Adrenal gland (tissue), 9 donors: ENCODE measurements at regions not wholly inside any gene's neighbourhood (a gene's known extent, or its start where the extent isn't known, plus 50 kb on each side); places are given as distances from the start of the nearest gene placed in this dataset.

Experiments used
- DNase-seq, 7 donors: peaks; one replicate each; pipeline ENCODE4 v3.0.0-alpha.2; 2019 to 2020
- H3K27ac ChIP-seq, 5 donors: fragments of 200-600 bp; sonication (generic) in 4 of 5; 1 replicate in 3 of 5; 2 replicates in 2 of 5; pipeline versions ENCODE4 v1.5.1 to v1.8.0; 2016 to 2020; ENCODE audit warnings: mild to moderate bottlenecking in 1 of 5
- H3K27me3 ChIP-seq: fragments of 200-600 bp; 2 replicates; pipeline ENCODE4 v1.8.0; 2021
- H3K36me3 ChIP-seq, 2 donors: fragments of 200-600 bp; replicated peaks in 1 of 2; 1 replicate in 1 of 2; 2 replicates in 1 of 2; pipeline versions ENCODE4 v1.5.1 to v1.8.0; 2018 to 2022
- H3K4me1 ChIP-seq, 2 donors: fragments of 200-600 bp; replicated peaks in 1 of 2; 1 replicate in 1 of 2; 2 replicates in 1 of 2; pipeline versions ENCODE4 v1.5.1 to v1.8.0; 2018 to 2021
- H3K4me3 ChIP-seq, 4 donors: fragments of 200-600 bp; sonication (generic) in 3 of 4; one replicate each; pipeline ENCODE4 v1.5.1; 2016 to 2018
- H3K9me3 ChIP-seq, 3 donors: fragments of 200-600 bp; sonication (generic) in 1 of 3; replicated peaks in 1 of 3; 1 replicate in 2 of 3; 2 replicates in 1 of 3; pipeline versions ENCODE4 v1.5.1 to v1.8.0; 2016 to 2021
- CTCF ChIP-seq, 6 experiments: fragments of 450-650 bp in 4 of 6; fragments of 200-600 bp in 2 of 6; sonication (generic) in 1 of 6; IDR thresholded peaks; 1 replicate in 5 of 6; 2 replicates in 1 of 6; pipeline versions ENCODE4 v1.5.1 to v1.8.0; 2016 to 2021; ENCODE audit warnings: antibody characterized with exemption in 6 of 6, mild to moderate bottlenecking in 2 of 6, moderate library complexity in 1 of 6
- POLR2A ChIP-seq, 2 donors: fragments of 450-650 bp; IDR thresholded peaks; one replicate each; pipeline ENCODE4 v1.6.1; 2017; ENCODE audit warnings: antibody characterized with exemption in 2 of 2, mild to moderate bottlenecking in 2 of 2, moderate library complexity in 1 of 2
- WGBS, 4 donors: extraction: QIAGEN DNeasy Blood & Tissue Kit in 2 of 4; methylation state at CpG; one replicate each; pipeline versions ENCODE4 v1.1.5 to v1.1.7; 2013 to 2017; 5-methylcytosine and 5-hydroxymethylcytosine counted together
- intact Hi-C, 2 donors: fragments of 100-400 bp; cut with DNase I; formaldehyde crosslinking; loops; one replicate each; pipeline versions ENCODE4 v1.14.1 to v1.15.0; 2022 to 2023
- donor health status: healthy with polysubstance abuse.
- donor health status: Bipolar disorder and iron deficiency.
- donor health status: DM: yes; HTN: yes; CAD: no.
- donor health status: DM: no; HTN: no; CAD: no.
- donor health status: DM: no; HTN: no; CAD: no.

DNA sequence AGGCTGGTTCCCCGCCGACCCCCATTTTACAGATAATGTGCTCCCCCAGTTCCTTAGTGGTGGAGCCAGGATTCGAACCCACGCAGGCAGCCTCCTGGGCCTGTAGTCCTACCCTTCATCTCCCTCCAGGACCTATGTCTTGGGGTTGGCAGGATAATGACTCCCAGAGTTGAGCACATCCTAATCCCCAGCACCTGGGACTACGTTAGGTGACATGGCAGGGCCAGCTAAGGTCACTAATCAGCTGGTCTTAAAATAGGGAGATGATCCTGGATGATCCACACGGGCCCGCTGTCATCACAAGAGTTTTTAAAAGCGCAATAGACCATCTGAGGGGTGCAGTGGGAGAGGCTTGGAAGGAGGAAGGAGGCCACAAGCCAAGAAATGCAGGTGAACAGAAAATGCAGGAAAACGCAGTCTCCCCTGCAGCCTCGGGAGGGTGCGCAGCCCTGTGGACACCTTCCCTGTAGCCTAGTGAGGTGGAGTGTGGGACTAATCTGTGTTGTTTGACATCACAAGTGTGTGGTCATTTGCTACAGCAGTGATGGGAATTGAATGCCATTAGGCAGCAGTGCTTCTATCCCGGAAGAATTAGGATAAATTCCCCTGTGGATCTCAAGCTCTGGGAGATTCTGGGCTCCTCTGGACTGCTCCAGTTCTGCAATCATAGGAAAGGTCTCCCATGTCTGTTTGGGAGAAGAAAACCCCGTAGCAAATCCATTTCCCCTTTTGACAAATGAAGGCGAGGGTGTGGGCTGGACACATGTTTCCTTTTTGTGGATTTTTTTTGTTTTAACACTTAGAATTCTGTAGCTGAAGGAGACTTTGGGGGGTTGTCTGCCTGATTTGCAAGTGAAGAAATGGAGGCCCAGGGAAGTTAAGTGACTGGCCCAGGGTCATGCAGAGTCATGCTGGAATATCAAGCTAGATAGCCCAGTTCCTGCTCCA, 297.7 kb downstream of the SEC14L1 start:
- intact Hi-C loops, result loop anchor here in 1 of 2 donors (10.0 kb wide), 1 partner anchor 46 kb away; no protein-coding TSS in a partner anchor
- Histone ChIP-seq H3K27ac (peak overlapping the region in 2 of 5 donors; percentile 8 to 47), H3K9me3 (no peaks in the 10 kb centered on the region), H3K27me3 (no peaks in the 10 kb centered on the region), H3K36me3 (no peaks in the 10 kb centered on the region), H3K4me1 (peaks cover 65 to 92% of the 10 kb centered on the region in 2 donors), H3K4me3 (no peak overlapping the region)
- no peak for DNase-seq
- TF ChIP-seq POLR2A (IDR thresholded peaks at IDR 0.05) (no peak), CTCF (IDR thresholded peaks at IDR 0.05) (no peak)
- 74 to 80% (median 77%) methylated on average over 12 to 14 of the region's 14 CpGs for WGBS, 4 donors

- H3K4me3 ChIP-seq, result no peak overlapping the region
- H3K4me1 ChIP-seq, result peaks cover 57 to 92% of the 10 kb centered on the region in 2 donors
- 65 to 89% (median 71%) methylated on average over 8 to 15 of the region's 15 CpGs for WGBS, 4 donors
- TF ChIP-seq POLR2A (IDR thresholded peaks at IDR 0.05), result no peak
- H3K27me3 ChIP-seq, result no peaks in the 10 kb centered on the region
- peak overlapping the region in 1 of 5 donors; percentile 47 for H3K27ac ChIP-seq
- no peaks in the 10 kb centered on the region for H3K36me3 ChIP-seq
- DNase-seq, result no peak
- intact Hi-C loops, result loop anchor here in 1 of 2 donors (10.0 kb wide), 1 partner anchor 45 kb away; no protein-coding TSS in a partner anchor
- H3K9me3 ChIP-seq, result no peaks in the 10 kb centered on the region
Observed at GRCh38 chr17:77439189-77440018, 298.6 kb downstream of the SEC14L1 start.

DNA sequence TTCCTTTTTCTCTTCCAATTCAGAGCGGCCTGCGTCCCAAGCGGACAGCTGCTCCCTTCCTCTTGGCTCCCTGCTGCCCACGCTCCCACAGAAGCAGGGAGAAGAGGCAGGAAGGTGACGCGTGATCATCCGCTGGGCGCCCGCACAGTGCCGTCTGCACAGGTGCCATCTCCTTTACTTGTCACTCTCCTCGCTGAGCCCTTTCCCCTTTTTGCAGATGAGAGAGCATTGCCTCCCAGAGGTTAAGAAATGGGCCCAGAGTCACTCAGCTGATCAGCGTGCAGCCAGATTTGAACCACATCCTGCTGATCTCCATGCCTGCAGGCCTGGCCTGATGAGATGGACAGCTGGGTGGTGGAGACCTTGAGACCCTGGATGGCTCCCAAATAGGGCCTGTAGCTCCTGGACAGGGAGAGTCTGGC, 299.8 kb downstream of the SEC14L1 start:
- peaks cover 57 to 92% of the 10 kb centered on the region in 2 donors for H3K4me1 ChIP-seq
- intact Hi-C loops, result no loop called here
- 57 to 74% (median 61%) methylated on average over 10 to 12 of the region's 12 CpGs for WGBS, 4 donors
- peak overlapping the region in 4 of 5 donors; percentile 5 to 65 (median 36) for H3K27ac ChIP-seq
- peak in 4 of 7 donors; percentile 41 to 76 (median 70) for DNase-seq
- TF ChIP-seq POLR2A (IDR thresholded peaks at IDR 0.05), result no peak
- TF ChIP-seq CTCF (IDR thresholded peaks at IDR 0.05), result no peak
- H3K9me3 ChIP-seq, result no peaks in the 10 kb centered on the region
- H3K27me3 ChIP-seq, result no peaks in the 10 kb centered on the region
- H3K36me3 ChIP-seq, result no peaks in the 10 kb centered on the region
- no peak overlapping the region for H3K4me3 ChIP-seq

GRCh38 chr17:77441130-77441920, 300.6 kb downstream of the SEC14L1 start:
- Histone ChIP-seq H3K9me3 (no peaks in the 10 kb centered on the region), H3K4me3 (no peak overlapping the region), H3K36me3 (no peaks in the 10 kb centered on the region), H3K27me3 (no peaks in the 10 kb centered on the region), H3K27ac (peak overlapping the region in 4 of 5 donors; percentile 5 to 65 (median 36)), H3K4me1 (peaks cover 53 to 92% of the 10 kb centered on the region in 2 donors)
- WGBS, 4 donors, result 66 to 74% (median 71%) methylated on average over 13 to 15 of the region's 15 CpGs
- no peak for DNase-seq
- TF ChIP-seq CTCF (IDR thresholded peaks at IDR 0.05) (no peak), POLR2A (IDR thresholded peaks at IDR 0.05) (no peak)
- intact Hi-C loops, result no loop called here
